Upper lobe of left lung (tissue), 6 donors: ENCODE measurements at regions not wholly inside any gene's neighbourhood (a gene's known extent, or its start where the extent isn't known, plus 50 kb on each side); places are given as distances from the start of the nearest gene placed in this dataset.

Source experiments
- ATAC-seq, 2 donors: fragments of 200-7000 bp; cut with Tn5 transposase; one replicate each; pipeline ENCODE4 v1.9.1; 2022; ENCODE audit warnings: mild to moderate bottlenecking in 2 of 2, moderate library complexity in 2 of 2; ENCODE audit not compliant: low FRiP score in 2 of 2
- DNase-seq, 2 donors: peaks; one replicate each; pipeline ENCODE4 v3.0.0-alpha.2; 2019 to 2020
- H3K27ac ChIP-seq, 4 donors: fragments of 200-600 bp; sonication (generic); one replicate each; pipeline ENCODE4 v1.5.1; 2016 to 2019
- H3K27me3 ChIP-seq, 4 donors: fragments of 200-600 bp; sonication (generic); one replicate each; pipeline ENCODE4 v1.5.1; 2017 to 2019
- H3K36me3 ChIP-seq, 4 donors: fragments of 200-600 bp; sonication (generic); one replicate each; pipeline ENCODE4 v1.5.1; 2016 to 2019
- H3K4me1 ChIP-seq, 4 donors: fragments of 200-600 bp; sonication (generic); one replicate each; pipeline ENCODE4 v1.5.1; 2018 to 2019
- H3K4me3 ChIP-seq, 4 donors: fragments of 200-600 bp; sonication (generic); one replicate each; pipeline ENCODE4 v1.5.1; 2017 to 2019; ENCODE audit warnings: mild to moderate bottlenecking in 2 of 4, moderate library complexity in 1 of 4
- H3K9me3 ChIP-seq, 4 donors: fragments of 200-600 bp; sonication (generic); one replicate each; pipeline ENCODE4 v1.5.1; 2018 to 2019
- EP300 ChIP-seq, 4 donors: sonication (generic); formaldehyde crosslinking; IDR thresholded peaks; one replicate each; pipeline ENCODE4 v1.5.1; 2017; ENCODE audit warnings: antibody characterized with exemption in 4 of 4, control low read depth in 2 of 4
- POLR2A ChIP-seq, 4 donors: fragments of 450-650 bp; IDR thresholded peaks; one replicate each; pipeline ENCODE4 v1.5.1; 2016 to 2017; ENCODE audit warnings: antibody characterized with exemption in 4 of 4, mild to moderate bottlenecking in 2 of 4
- POLR2AphosphoS5 ChIP-seq, 2 donors: sonication (generic); formaldehyde crosslinking; IDR thresholded peaks; one replicate each; pipeline ENCODE4 v1.5.1; 2017; ENCODE audit warnings: antibody characterized with exemption in 2 of 2
- WGBS, 2 donors: methylation state at CpG; one replicate each; pipeline ENCODE4 v1.1.5; 2017 to 2018; 5-methylcytosine and 5-hydroxymethylcytosine counted together
- TF ChIP-seq, protein P1 (sequence below), 6 experiments: fragments of 450-650 bp in 4 of 6; fragments of 200-600 bp in 2 of 6; sonication (generic) in 2 of 6; IDR thresholded peaks; one replicate each; pipeline ENCODE4 v1.5.1; 2016 to 2019; ENCODE audit warnings: antibody characterized with exemption in 6 of 6
- donor health status: DM: no; HTN: no; CAD: no; lungs with moderate emphysema.
- donor health status: DM: no; HTN: yes; CAD: no; lungs with severe emphysema.

DNA sequence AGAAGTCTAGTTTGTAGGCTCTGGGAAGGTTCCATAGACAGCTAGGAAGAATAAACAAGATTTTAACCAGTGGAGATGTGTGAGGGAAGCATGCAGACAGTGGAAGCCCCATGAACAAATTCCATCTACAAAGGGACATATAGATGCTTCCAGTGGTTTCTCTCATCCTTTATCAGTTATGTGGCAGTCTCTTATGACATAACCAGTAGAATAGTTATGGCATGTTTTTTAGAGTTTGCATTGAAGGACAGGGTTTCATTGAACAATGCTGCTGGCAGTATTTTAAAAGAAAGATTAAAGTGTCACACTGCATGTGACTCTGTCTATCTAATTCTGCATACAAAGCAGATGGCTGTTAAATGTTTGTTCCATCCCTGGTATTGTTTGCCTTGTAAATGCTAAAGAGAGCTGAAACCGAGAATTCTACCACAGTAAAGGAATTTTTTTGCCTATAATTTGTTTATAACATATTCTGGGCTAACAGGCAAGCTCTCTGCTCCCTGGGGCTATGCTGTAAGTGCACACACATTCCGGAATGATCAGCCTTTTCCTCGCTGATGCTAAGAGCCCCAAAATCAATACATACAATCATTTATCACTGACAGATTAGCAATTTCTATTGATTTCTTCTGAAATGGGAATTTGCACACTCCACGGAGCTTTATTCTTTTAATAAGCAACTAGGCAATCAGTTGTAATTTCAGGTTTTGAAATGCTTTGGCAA is 76.8 kb upstream of the PELI1 start:
- no peak for ATAC-seq
- peaks cover 0 to 12% (median 8%) of the 10 kb centered on the region in 4 donors for H3K4me1 ChIP-seq

DNA sequence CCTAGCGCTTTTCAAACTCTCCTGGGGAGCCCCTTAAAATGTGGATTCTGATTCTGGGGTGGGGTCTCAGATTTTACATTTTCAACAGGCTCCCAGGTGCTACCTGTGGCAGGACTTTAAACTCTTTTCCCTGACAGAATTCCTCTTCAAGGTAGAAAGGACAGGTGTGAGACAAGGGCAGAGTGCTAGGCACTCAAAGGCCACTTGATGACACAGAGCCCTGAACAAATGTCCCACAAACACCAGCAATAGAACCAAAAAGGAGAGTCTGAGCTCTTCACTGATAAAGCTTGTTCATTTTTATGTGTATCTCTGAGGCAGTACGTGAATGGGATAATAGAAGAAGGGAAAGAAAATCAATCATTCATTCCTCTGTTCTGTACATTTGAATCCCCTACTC is 77.7 kb upstream of the PELI1 start:
- Histone ChIP-seq H3K27ac (peak overlapping the region in 2 of 4 donors; percentile 64 to 71), H3K27me3 (no peaks in the 10 kb centered on the region), H3K9me3 (no peaks in the 10 kb centered on the region), H3K4me1 (peaks cover 0 to 12% (median 8%) of the 10 kb centered on the region in 4 donors), H3K36me3 (no peaks in the 10 kb centered on the region), H3K4me3 (no peak overlapping the region)
- ATAC-seq: no peak
- DNase-seq: no peak
- no peak for TF ChIP-seq POLR2AphosphoS5 (IDR thresholded peaks at IDR 0.05)
- TF ChIP-seq, protein P1, sequence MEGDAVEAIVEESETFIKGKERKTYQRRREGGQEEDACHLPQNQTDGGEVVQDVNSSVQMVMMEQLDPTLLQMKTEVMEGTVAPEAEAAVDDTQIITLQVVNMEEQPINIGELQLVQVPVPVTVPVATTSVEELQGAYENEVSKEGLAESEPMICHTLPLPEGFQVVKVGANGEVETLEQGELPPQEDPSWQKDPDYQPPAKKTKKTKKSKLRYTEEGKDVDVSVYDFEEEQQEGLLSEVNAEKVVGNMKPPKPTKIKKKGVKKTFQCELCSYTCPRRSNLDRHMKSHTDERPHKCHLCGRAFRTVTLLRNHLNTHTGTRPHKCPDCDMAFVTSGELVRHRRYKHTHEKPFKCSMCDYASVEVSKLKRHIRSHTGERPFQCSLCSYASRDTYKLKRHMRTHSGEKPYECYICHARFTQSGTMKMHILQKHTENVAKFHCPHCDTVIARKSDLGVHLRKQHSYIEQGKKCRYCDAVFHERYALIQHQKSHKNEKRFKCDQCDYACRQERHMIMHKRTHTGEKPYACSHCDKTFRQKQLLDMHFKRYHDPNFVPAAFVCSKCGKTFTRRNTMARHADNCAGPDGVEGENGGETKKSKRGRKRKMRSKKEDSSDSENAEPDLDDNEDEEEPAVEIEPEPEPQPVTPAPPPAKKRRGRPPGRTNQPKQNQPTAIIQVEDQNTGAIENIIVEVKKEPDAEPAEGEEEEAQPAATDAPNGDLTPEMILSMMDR (IDR thresholded peaks at IDR 0.05): no peak
- TF ChIP-seq EP300 (IDR thresholded peaks at IDR 0.05): no peak
- TF ChIP-seq POLR2A (IDR thresholded peaks at IDR 0.05): no peak
- 85 to 89% methylated on average over 2 of the region's 2 CpGs for WGBS, 2 donors

More for the DNA sequence above, 76.8 kb upstream of the PELI1 start:
- TF ChIP-seq POLR2A (IDR thresholded peaks at IDR 0.05) (no peak), POLR2AphosphoS5 (IDR thresholded peaks at IDR 0.05) (no peak), EP300 (IDR thresholded peaks at IDR 0.05) (no peak)
- TF ChIP-seq, protein P1 (IDR thresholded peaks at IDR 0.05): no peak
- no peak for DNase-seq
- no peaks in the 10 kb centered on the region for H3K9me3 ChIP-seq
- peak overlapping the region; percentile 29 to 71 (median 60) for H3K27ac ChIP-seq
- no peak overlapping the region for H3K4me3 ChIP-seq
- no peaks in the 10 kb centered on the region for H3K27me3 ChIP-seq
- 80 to 83% methylated on average over 4 of the region's 4 CpGs for WGBS, 2 donors
- no peaks in the 10 kb centered on the region for H3K36me3 ChIP-seq

DNA sequence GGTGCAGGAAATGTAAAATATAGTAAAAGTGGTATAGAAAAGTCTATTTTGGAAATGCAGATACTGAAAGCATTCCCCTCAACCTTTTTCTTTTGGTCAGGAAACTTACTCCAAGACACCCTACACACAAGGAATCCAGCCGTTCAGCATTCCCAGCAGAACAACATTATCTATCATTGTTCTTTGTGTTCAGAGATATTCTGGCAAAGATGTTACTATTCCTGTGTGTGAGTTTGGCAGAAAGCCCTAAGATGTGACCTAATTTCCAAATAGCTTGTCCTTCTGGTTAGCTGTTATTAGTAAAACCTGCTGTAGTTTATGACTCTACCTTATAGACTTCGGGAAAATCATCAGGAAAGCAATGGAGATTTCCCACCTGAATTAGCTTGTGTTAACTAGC is 78.1 kb upstream of the PELI1 start:
- peak overlapping the region in 3 of 4 donors; percentile 9 to 71 (median 12) for H3K27ac ChIP-seq
- no peak for DNase-seq
- ATAC-seq: peak in 1 of 2 donors; percentile 17
- 54 to 57% methylated on average over 2 of the region's 2 CpGs for WGBS, 2 donors
- H3K36me3 ChIP-seq: no peaks in the 10 kb centered on the region
- H3K9me3 ChIP-seq: no peaks in the 10 kb centered on the region
- no peak overlapping the region for H3K4me3 ChIP-seq
- H3K27me3 ChIP-seq: no peaks in the 10 kb centered on the region
- H3K4me1 ChIP-seq: peaks cover 2 to 14% (median 11%) of the 10 kb centered on the region in 4 donors
- no peak for TF ChIP-seq EP300 (IDR thresholded peaks at IDR 0.05)
- TF ChIP-seq, protein P1 (IDR thresholded peaks at IDR 0.05): no peak
- TF ChIP-seq POLR2AphosphoS5 (IDR thresholded peaks at IDR 0.05): no peak

DNA sequence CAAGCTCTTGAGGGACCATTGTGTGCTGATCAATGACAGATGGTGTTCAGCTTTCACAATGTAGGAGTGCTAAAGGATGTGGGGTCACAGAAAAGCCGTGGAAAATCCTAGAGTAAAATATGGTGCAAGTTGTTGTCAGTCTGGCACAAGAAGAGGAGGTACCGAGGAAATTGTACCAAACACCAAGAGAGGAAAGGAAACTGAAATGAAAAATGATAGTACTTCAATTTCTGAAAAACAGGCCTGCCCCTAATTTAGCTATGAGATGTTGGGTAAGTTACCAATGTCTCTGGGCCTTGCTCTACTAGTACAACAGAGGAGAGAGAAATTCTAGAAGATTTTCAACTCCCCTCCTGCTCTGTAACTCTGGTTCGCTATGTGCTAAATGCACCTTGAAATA is 78.8 kb upstream of the PELI1 start:
- Histone ChIP-seq H3K27ac (peak overlapping the region; percentile 9 to 71 (median 24)), H3K27me3 (no peaks in the 10 kb centered on the region), H3K9me3 (no peaks in the 10 kb centered on the region), H3K4me1 (peaks cover 7 to 20% (median 18%) of the 10 kb centered on the region in 4 donors), H3K4me3 (no peak overlapping the region), H3K36me3 (no peaks in the 10 kb centered on the region)
- no peak for TF ChIP-seq POLR2AphosphoS5 (IDR thresholded peaks at IDR 0.05)
- DNase-seq (no peak), ATAC-seq (no peak)
- WGBS, 2 donors: 55 to 64% methylated on average over 3 of the region's 3 CpGs

DNA sequence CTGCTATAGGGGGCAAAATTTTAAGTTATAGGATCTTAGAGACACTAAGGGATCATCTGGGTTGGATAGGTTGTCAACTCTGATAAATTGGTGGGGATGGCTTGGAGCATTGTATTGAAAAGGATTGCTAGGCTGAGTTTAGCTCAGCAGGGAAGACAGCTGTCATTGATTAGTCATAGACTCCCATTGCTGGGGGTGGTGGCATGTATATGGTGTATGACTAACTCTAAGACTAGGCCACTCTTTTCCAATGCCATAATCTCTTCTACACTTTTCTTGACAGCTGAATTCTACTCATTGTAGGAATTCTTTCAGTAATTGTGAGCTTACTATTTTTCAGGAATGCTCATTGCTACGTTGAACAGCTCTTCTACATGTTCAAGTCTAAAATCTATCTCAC is 81.3 kb upstream of the PELI1 start:
- WGBS, 2 donors: 95 to 100% methylated on average over 1 of the region's 1 CpG
- peaks cover 13 to 25% (median 21%) of the 10 kb centered on the region in 4 donors for H3K4me1 ChIP-seq
- no peaks in the 10 kb centered on the region for H3K9me3 ChIP-seq
- H3K27me3 ChIP-seq: no peaks in the 10 kb centered on the region
- H3K4me3 ChIP-seq: no peak overlapping the region
- DNase-seq (no peak), ATAC-seq (no peak)
- no peak for TF ChIP-seq EP300 (IDR thresholded peaks at IDR 0.05)
- TF ChIP-seq, protein P1 (IDR thresholded peaks at IDR 0.05): no peak
- no peak for TF ChIP-seq POLR2A (IDR thresholded peaks at IDR 0.05)
- TF ChIP-seq POLR2AphosphoS5 (IDR thresholded peaks at IDR 0.05): no peak
- no peaks in the 10 kb centered on the region for H3K36me3 ChIP-seq
- no peak overlapping the region for H3K27ac ChIP-seq
